ENCODE measurements at regions not wholly inside any gene's neighbourhood (a gene's known extent, or its start where the extent isn't known, plus 50 kb on each side); places are given as distances from the start of the nearest gene placed in this dataset.

GRCh38 chr13:24096659-24097058, 63.9 kb upstream of the SPATA13 start:
- Histone ChIP-seq H3K4me3 (ENCODE audit: insufficient read depth, low read length, poor library complexity, severe bottlenecking) (no peak overlapping the region), H3F3A (ENCODE audit: insufficient read depth) (no peaks in the 10 kb centered on the region), H3K4me2 (ENCODE audit: low read depth, low read length, poor library complexity, severe bottlenecking) (no peak overlapping the region), H4K20me1 (ENCODE audit: low read depth, low read length) (no peaks in the 10 kb centered on the region), H3K9me2 (replicated peaks; ENCODE audit: insufficient read depth, low read length) (no peaks in the 10 kb centered on the region), H3K9me3 (ENCODE audit: insufficient read depth, low read length) (no peaks in the 10 kb centered on the region), H3K27me3 (ENCODE audit: low read length) (no peaks in the 10 kb centered on the region), H3K79me2 (ENCODE audit: insufficient read depth, low read length) (no peaks in the 10 kb centered on the region), H3K36me3 (ENCODE audit: low read length) (no peaks in the 10 kb centered on the region), H3K27ac (ENCODE audit: low read depth, low read length) (no peak overlapping the region), H3K9ac (ENCODE audit: low read length) (no peak overlapping the region), H2AFZ (ENCODE audit: low read depth, low read length, severe bottlenecking) (no peak overlapping the region)
- TF ChIP-seq, protein P1, sequence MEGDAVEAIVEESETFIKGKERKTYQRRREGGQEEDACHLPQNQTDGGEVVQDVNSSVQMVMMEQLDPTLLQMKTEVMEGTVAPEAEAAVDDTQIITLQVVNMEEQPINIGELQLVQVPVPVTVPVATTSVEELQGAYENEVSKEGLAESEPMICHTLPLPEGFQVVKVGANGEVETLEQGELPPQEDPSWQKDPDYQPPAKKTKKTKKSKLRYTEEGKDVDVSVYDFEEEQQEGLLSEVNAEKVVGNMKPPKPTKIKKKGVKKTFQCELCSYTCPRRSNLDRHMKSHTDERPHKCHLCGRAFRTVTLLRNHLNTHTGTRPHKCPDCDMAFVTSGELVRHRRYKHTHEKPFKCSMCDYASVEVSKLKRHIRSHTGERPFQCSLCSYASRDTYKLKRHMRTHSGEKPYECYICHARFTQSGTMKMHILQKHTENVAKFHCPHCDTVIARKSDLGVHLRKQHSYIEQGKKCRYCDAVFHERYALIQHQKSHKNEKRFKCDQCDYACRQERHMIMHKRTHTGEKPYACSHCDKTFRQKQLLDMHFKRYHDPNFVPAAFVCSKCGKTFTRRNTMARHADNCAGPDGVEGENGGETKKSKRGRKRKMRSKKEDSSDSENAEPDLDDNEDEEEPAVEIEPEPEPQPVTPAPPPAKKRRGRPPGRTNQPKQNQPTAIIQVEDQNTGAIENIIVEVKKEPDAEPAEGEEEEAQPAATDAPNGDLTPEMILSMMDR (IDR thresholded peaks at IDR 0.05; ENCODE audit: insufficient read depth, low read length, poor library complexity, severe bottlenecking), result no peak
- no peak for TF ChIP-seq EZH2phosphoT487 (conservative IDR thresholded peaks at IDR 0.05; ENCODE audit: low read length)

DNA sequence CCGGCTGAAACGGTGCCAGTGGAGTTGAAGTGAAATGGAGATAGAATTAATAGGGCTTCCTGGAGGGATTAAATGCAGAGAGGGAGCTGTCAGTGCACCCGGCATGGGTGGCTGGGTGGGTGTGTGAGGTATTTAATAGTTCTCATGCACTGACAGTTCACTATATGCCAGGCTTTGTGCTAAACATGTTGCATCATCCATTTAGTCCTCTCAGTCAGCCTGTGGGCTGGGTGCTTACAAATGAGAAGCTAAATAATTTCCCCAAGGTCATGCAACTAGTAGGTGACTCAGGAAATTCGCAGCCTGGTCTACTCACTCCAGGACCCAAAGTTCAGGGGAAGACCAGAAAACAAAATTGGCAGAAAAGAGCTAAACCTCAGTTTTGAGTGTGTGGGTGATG, 63.5 kb upstream of the SPATA13 start:
- Histone ChIP-seq H3K9me2 (replicated peaks; ENCODE audit: insufficient read depth, low read length) (no peaks in the 10 kb centered on the region), H3F3A (ENCODE audit: insufficient read depth) (no peaks in the 10 kb centered on the region), H3K4me2 (ENCODE audit: low read depth, low read length, poor library complexity, severe bottlenecking) (no peak overlapping the region), H3K36me3 (ENCODE audit: low read length) (no peaks in the 10 kb centered on the region), H3K27ac (ENCODE audit: low read depth, low read length) (no peak overlapping the region), H3K79me2 (ENCODE audit: insufficient read depth, low read length) (no peaks in the 10 kb centered on the region), H3K9me3 (ENCODE audit: insufficient read depth, low read length) (no peaks in the 10 kb centered on the region), H3K4me3 (ENCODE audit: insufficient read depth, low read length, poor library complexity, severe bottlenecking) (no peak overlapping the region), H2AFZ (ENCODE audit: low read depth, low read length, severe bottlenecking) (no peak overlapping the region), H3K27me3 (ENCODE audit: low read length) (no peaks in the 10 kb centered on the region), H4K20me1 (ENCODE audit: low read depth, low read length) (no peaks in the 10 kb centered on the region), H3K9ac (ENCODE audit: low read length) (no peak overlapping the region)
- TF ChIP-seq, protein P1 (IDR thresholded peaks at IDR 0.05; ENCODE audit: insufficient read depth, low read length, poor library complexity, severe bottlenecking), result no peak
- no peak for TF ChIP-seq EZH2phosphoT487 (conservative IDR thresholded peaks at IDR 0.05; ENCODE audit: low read length)

- no peak overlapping the region for H3K4me2 ChIP-seq (ENCODE audit: low read depth, low read length, poor library complexity, severe bottlenecking)
- H3F3A ChIP-seq (ENCODE audit: insufficient read depth), result no peaks in the 10 kb centered on the region
- no peaks in the 10 kb centered on the region for H3K27me3 ChIP-seq (ENCODE audit: low read length)
- no peaks in the 10 kb centered on the region for H3K9me2 ChIP-seq (replicated peaks; ENCODE audit: insufficient read depth, low read length)
- no peaks in the 10 kb centered on the region for H4K20me1 ChIP-seq (ENCODE audit: low read depth, low read length)
- no peak overlapping the region for H3K27ac ChIP-seq (ENCODE audit: low read depth, low read length)
- H3K79me2 ChIP-seq (ENCODE audit: insufficient read depth, low read length), result no peaks in the 10 kb centered on the region
- TF ChIP-seq EZH2phosphoT487 (conservative IDR thresholded peaks at IDR 0.05; ENCODE audit: low read length), result no peak
- TF ChIP-seq, protein P1 (IDR thresholded peaks at IDR 0.05; ENCODE audit: insufficient read depth, low read length, poor library complexity, severe bottlenecking), result no peak
- no peaks in the 10 kb centered on the region for H3K36me3 ChIP-seq (ENCODE audit: low read length)
- no peak overlapping the region for H3K9ac ChIP-seq (ENCODE audit: low read length)
- no peaks in the 10 kb centered on the region for H3K9me3 ChIP-seq (ENCODE audit: insufficient read depth, low read length)
- H3K4me3 ChIP-seq (ENCODE audit: insufficient read depth, low read length, poor library complexity, severe bottlenecking), result no peak overlapping the region
- no peak overlapping the region for H2AFZ ChIP-seq (ENCODE audit: low read depth, low read length, severe bottlenecking)
Observed at GRCh38 chr13:24097667-24098066, 62.9 kb upstream of the SPATA13 start.
